ENCODE measurements at regions not wholly inside any gene's neighbourhood (a gene's known extent, or its start where the extent isn't known, plus 50 kb on each side); places are given as distances from the start of the nearest gene placed in this dataset.
A peak's percentile ranks its signal among the peaks of the same experiment; 100 is the strongest.

DNA sequence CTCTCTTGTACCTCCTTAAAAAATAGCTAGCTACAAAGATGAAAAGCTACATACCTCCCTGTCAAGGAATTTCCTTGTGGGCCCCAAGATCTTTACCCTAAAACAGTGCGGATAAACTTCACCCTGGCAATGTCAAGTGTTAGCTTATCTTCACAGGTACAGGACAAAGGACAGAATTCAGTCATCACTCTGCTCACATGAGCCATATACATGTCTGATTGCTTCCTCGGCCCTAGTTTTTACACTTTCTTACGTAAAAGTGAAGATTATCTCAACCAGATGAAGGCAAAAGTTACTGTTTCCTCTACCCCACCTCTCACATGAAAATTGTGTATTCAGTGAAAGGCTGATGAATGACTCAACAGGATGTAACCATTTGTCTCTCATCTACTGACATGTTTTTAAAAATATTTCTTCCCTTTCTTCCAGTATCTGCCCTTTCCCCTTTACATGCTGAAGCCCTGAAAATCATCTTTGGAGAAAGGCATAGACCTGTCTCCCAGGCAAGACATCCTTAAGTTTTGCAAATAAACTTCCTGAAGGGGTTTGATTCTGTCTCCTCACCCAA is 890.1 kb downstream of the GALC start:
- DNase-seq, result no peak

DNA sequence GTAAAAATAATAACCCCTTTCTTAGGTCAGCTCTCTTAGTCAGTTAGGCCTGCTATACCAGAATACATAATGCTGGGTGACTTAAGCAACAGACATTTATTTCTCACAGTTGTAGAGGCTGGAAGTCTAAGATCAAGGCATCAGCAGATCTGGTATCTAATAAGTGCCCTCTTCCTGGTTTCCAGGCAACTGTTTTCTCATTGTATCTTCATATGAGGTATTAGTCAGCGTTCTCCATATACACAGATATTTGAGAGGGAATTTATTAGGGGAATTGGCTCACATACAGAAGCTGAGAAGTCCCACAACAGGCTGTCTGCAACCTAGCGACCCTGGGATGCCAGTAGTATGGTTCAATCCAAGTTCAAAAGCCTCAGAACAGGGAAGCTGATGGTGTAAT is 896.0 kb downstream of the GALC start:
- DNase-seq, result no peak

DNA sequence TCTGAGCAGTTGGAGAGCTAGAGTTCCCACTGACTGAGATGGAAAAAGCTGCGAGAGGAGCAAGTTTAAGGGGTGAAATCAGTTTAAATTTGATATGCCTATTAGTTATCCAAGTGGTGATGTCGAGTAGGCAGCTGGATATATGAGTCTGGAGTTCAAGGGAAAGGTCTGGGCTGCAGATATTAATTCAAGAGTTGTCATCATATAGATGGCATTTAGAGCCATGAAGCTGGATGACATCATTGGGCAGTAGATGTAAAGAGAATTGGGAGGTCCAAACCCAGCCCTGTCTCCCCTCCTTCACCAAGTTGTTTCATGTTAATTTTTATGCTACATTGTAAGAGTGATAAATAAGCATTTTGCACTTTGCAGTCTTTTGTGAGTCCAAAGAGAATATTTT is 898.1 kb downstream of the GALC start:
- no peak for DNase-seq

DNA sequence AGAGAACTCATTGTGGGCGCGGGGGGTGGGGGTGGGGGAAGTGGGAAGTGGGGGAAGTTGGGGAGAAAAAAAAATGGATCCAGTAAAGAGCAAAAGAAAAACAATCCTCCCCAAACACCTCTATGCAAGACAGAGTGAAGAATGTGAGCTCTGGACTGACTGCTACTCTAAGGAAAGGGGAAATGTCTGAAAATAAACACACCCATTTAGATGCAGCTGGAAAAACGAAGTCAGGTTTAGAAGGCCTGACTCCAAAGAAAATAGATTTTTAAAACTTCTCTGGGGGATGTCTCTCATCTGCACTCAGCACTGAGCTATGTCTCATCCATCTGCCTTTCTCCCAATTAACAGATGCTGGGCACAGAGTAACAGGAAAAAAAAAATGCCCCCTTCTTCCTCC is 904.4 kb downstream of the GALC start:
- DNase-seq, result no peak

DNA sequence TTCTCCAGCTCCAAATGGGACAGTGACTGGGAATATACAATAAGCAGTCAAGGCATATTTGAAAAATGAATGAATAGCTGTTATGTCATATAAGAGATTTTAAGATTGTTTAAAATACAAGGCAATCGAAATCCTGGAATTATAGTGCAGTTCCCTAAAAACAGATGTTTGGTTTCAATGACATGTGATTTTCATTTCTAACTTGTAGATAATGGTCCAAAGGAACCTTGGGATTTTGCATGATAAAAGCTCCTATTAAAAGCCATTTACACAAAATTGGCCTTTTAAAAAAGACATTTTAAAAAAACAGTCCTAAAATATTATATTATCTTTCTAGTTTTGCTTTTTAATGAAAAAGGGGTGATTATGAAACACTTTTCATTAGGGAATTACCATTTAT is 905.1 kb downstream of the GALC start:
- DNase-seq, result peak; percentile 71 to 75

DNA sequence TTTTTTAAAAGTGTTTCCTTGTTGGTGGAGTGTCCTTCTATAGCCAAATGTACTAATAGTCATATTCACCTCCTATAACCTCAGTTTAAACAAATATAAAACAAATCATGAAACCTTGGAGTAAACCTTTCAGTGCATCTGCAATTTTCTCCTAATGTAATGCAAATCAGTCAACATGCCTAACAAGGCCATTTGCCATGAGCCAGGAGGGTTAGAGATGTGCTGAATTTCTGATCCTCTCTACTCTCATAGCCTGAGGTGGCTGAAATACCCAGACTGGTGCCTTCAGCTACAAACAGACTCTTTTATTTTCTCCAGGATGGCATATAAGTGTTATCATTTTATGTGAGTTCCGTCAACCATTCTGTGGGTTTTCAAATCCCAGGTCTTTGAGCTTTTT is 908.1 kb downstream of the GALC start:
- DNase-seq, result no peak

DNA sequence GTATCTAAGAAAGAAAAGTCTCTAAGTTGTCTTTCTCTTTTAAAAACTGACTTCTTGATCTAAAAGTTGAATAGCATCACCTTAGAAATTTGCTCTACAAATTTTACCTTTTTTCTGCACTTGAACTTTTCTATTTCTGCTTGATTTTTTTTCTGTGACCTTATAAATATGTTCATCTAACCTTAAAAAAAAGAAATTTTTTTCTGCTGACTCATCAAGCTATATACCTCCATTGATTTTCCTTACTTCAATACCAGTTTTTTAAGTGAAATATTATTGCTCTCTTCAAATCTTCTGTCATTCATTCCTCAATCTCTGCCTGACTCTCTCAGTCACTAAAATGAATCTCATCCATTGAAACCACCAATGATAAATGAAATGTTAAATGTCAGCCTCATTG is 910.1 kb downstream of the GALC start:
- DNase-seq, result no peak

DNA sequence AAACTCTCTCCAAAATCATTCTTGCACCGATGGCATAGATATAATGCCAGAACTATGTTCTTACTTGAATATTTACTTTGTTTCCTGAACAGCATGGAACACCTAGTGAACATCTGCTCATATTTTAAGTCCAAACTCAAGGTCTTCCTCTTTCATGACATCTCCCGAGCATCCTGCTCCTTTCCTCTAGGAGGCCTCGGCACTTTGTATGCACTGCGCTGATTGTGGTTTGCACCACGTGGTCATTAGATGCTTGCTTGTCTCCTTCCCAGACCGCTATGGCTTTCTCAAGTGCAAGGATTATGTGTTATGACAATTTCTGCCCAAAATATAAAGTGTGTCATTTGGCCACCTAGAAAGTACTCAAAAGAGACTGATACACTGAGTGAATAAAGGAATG is 912.0 kb downstream of the GALC start:
- no peak for DNase-seq

DNA sequence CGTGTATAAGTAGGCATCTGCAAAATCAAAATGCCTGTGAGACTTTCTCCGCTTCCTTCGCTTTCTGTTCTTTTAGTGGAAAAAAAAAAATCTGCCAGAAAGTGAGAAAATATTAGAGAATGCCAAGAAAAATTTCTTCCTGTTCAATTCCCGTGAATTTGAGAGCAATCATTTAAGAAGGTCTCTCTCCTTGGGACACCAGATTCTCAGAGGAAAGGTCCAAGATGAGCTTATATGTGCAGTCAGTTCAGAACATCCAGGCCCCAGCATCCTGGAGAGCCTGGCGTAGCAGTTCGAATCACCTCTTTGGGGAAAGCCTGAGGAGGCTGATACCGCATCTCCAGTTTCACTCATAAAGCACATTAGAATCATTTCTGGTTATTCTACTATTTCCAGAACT is 912.8 kb downstream of the GALC start:
- no peak for DNase-seq

DNA sequence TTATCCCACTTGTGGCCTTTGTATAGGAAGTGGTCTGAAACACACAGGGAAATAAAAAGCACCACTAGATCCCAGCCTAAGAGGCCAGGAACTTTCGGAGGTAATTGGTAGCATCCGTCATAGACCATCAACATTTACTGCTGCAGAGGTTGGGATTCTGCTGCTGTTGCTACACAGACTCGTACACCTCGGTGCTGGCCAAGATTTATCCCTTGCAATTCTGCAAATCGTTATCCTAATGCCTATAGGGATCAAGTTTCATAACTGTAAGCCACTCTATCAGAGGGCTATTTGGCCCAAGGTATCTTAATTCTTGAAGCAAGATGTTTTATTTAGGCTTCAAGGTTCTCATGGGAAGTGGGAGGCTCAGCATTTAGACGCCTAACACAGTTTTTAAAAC is 913.6 kb downstream of the GALC start:
- DNase-seq, result no peak

DNA sequence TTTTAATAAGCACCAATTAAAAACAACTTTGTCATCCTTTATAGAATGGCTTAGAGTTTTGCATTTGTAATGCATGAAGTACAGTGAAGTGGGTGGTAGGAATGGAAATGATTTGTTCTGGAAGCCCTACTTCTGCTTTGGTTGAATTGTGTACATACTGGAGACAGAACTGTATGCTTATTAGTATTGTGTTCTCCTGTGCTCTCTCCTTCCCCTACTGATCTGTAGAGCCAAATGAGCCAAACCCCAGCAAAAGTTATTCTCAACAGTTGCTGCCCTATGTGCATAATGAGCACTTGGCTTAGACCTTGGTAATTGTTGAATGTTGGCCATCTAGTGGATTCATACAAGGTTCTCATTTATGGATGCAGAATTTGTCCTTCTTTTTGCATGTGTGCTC is 916.1 kb downstream of the GALC start:
- no peak for DNase-seq

DNA sequence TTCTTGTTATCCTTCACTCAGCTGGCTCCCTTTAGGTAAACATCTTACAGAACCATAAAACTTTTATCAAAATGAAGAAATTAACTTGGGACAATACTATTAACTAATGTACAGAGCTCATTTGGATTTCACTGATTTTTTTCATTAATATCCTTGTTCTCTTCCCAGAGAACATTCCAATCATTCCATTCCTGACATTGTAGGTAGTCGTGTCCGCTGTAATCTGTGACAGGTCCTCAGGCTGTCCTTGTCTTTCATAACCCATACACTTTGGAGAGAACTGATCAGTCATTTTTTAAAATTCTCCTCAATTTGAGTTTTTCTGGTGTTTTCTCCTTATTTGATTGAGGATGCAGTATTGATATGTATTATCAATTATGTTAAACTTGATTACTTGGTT is 916.8 kb downstream of the GALC start:
- no peak for DNase-seq

DNA sequence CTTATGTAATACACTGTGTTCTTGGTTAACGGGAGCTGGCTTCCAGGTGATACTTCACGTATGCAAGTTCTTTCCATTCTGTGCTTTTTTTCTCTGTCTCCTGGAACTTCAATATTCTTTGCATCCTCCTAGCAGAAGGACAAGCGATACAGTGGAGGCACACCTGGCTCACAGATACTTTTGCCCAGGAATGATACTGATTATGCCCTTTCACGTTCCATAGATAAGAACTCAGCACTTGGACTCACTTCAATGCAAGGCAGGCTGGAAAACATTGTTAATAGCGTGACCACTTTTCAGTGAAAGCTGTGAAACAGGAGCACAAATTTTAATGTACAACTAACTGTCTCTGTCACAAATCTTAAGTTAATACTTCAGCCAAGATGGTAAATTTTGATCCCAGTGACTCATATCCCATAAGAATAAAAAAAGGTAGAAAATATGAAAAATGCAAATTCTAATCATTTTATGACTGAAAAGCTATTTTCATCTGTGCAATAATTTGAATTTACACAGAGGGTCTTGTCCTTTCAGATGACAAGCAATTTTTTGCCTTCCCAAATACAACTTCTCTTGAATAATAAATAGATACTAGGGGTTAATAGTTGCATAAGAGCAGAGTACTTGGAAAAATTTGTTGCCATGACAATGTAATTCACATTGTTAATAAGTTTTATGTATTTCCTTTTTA is 919.0 kb downstream of the GALC start:
- no peak for DNase-seq

DNA sequence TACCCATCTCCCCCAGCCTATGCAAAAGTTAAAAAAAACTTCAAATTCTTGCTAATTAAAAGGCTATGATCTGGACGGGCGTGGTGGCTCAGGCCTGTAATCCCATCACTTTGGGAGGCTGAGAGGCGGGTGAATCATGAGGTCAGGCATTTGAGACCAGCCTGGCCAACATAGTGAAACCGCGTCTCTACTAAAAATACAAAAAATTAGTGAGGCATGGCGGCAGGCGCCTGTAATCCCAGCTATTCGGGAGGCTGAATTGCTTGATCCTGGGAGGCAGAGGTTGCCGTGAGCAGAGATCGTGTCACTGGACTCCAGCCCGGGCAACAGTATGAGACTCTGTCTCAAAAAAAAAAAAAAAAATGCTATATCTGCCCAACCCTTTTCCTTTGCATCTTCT is 925.4 kb downstream of the GALC start:
- DNase-seq, result no peak

DNA sequence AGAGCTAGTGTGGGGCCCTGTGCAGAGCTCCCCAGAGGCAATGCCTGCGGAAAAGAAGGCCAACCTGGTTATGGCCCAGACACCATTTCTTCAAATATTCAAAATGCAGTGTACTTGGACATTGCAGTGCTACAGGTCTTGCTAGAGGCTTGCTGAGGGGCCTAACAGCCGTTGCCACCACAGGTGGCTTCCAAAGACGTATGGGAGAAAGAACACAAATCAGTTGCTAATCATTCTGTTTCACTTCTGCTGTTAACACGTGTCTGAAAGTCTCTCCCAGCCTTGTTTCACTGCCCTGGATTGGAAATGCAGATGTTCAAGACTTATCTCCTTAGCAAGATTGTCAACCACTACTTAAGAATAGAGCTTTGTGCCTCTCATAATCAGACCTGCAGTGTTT is 925.9 kb downstream of the GALC start:
- DNase-seq, result no peak

DNA sequence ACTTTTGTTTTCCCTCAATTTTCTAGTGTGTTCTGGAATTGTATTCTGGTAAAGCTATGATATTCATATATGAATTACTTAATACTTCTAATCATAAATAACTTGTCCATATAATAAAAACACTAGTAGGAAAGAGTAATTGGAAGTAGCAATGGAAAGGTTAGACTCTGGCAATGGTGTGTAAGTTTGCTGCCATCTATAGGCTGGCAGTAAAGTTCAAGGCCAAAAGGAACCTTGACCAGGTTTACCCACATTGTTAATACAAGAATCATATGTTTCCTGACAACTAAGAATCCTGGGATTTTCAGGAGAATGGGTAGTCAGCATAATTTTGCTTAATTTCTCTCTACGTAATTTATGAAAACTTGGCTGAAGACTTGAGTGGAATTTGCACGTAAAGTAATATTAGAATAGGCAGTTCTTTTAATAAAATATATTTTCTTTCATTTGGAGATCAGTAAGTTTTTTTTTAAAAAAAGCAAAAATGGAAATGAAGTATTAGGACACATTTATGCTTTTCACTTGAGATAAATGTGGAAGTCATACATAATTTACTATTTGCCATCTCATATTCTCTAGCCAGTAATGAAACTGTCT is 926.7 kb downstream of the GALC start:
- no peak for DNase-seq

DNA sequence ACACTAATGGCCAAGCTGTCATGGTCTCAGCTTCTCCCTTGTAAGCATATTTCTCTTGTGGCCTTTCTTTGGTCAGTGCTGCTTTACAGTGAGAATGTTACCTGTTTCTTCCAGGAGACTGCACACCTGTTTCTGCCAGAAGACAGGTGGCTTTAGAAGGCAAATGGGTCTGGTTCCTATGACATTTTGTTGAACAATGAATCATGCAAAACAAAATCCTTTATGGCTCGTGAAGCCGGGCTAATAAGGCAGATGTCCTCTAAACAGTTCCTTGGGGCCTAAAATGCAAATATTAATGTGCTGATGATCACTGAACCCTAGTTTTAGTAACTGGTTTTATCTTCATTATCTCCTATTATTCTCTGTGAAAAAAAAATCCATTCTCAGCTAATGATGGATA is 927.6 kb downstream of the GALC start:
- no peak for DNase-seq

DNA sequence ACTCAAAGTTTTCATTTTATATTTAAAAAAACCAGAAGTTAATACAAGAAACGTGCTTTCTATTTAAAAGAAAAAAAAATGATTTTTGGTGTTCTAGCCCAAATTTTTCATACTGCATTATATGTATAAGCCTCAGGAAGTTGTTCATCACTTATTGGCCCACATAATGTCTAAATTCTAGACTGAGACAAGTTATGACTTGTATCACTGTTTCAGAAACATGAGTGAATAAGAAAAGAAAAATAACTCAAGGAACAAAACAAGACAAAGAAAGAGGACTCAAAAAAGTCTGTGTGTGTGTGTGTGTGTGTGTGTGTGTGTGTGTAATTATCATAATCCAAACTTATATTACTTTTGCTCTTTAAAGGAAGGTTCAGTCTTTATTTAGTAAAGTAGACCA is 929.8 kb downstream of the GALC start:
- no peak for DNase-seq

DNA sequence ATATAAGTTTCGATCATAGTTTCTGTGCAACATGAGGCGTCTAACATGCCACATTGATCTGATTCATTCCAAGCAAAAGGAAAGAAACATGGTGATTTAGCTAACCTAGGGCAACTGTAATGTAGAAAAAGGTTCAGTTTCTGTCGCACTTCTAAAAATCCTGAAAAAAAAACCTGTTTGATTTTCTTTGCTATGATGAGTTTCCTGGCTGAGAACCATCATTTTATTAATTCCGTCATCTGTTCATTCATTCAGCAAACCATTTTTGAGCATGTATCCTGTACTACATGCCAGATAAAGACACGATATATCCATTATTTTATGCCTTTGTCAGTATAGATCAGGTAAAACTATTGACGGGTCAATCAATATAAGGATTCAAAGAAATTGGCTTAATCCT is 932.6 kb downstream of the GALC start:
- DNase-seq, result no peak

DNA sequence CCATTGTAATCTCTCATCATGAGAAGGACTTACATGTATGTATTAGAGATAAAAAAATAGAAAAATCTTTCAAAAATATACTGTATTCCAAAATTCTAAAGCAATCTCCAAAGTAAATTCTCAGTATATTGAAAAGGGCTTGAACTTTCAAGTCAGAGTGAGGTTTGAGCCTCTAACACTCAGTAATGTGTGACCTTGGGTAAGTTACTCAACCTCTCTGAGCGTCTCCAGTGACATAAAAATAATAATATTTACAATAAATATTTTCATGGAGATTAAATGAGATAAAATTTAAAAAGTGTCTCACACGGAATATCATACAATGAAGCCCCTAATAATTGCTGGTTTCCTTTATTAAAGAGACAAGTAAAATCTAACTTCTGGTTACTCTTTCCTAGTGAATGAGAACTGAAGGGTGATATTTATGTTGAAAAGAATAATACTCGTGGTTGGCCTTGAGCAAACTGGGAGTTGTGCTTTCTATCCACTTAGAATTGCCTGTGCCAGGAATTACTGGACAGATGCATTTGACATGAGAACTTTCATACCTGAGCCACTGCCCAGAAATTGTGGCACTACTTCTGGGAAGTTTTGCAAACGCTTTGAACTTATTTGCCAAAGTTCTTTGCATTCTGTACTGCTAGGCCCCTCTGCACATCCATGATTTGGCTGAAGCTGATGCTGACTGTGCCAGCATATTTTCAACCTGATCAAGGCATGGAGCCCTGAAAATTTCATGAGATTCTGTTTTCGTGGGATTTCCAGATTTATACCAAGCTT is 933.7 kb downstream of the GALC start:
- no peak for DNase-seq

DNA sequence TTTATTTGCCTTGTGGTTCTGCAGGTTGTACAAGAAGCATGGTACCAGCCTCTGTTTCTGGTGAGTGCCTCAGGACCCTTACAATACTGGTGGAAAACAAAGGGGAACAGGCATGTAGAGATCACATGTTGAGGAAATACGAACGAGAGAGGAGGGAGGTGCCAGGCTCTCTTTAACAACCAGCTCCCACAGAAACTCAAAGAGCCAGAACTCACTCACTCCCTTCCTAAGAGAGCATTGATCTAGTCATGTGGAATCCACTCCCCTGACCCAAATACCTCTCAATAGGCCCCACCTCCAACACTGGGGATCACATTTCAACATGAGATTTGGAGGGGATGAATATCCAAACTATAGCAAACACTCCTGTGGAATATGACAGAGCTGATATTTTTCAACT is 938.0 kb downstream of the GALC start:
- no peak for DNase-seq

DNA sequence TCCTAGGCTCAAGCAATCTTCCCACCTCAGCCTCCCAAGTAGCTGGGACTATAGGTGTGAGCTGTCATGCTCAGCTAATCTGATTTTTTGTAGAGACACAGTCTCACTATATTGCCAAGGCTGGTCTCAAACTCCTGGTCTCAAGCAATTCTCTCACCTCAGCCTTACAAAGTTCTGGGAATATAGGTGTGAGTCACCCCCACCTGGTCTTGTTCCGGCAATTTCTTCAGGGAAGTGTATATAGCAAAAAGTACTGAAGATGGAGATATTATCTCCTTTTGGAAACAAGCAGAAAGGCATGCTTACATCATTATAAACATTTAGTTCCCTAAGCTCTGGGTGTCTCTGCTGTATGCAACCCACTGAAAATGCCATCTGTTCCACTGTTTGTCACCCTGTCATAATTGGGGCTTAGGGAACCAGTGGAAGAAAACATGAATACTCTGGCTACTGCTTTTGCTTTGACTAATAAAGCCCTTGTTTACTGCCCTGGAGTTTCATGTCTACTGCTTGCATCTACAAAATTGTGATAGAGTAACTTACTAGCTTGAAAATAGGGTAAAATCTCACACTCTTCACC is 940.2 kb downstream of the GALC start:
- no peak for DNase-seq

DNA sequence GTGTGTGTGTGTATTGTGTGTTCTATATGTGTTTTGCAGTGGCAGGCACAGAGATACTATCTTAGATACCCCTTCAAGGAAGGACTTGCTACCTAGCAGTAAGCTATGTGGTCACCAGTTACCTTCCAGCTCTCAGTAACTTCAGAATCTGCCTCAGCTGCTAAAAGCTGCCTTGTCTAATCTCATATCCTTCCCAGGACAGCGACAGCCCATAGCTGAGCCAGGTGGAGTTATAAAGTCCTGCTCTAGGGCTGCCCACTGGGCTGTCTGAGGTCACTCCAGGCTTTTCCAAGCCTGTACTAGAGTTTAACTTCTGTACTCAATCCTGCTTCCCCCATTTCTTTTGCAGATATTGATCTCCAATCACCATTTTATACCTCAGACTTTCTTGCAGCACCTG is 942.6 kb downstream of the GALC start:
- no peak for DNase-seq

Measured in right lung (tissue), 2 donors.